ENCODE measurements at regions not wholly inside any gene's neighbourhood (a gene's known extent, or its start where the extent isn't known, plus 50 kb on each side); places are given as distances from the start of the nearest gene placed in this dataset.
"Not testable (repeated sequence)": the region's sequence is repeated elsewhere in the genome, so short reads cannot be mapped to it uniquely, and the experiment has no call there.

DNA sequence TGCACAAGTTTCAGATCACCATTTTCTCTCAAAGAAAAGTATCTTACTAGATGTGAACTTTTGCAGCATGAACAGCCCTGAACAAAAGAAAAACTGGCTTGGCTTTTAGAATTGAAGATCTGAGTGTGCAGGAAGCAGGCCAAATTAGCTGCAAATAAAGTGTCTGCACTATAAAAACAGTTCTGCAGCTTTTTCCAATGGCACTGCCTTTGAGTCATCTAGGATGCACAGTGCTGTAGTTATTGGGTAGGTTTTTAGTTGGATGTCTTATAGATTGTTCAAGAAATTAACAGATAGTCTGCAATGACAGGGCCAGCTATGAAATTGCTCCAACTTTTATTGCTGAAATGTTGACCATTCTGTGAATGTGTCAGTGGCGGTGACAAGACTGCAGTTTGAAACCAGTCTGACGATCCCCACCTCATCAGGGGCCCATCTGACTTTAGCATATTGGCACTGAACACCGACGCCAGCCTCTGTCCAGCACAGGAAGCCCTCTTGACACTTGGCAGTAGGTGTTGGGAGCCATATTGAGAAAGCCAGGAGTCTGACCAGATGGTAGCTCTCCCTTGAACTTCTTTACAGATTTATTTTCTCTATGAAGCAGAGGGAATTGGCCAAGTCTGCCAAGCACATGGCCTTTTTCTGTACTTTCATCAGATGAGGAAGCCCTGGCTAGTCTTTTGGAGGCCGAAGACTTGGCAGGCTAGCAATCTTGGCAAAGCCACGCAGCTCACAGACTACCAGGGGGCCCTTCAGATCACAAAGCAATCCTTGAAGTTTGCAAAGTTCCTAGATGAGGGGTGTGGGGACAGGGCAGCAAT, 490.6 kb downstream of the NEBL start:
- no peak for DNase-seq (ENCODE audit: low spot score)

DNA sequence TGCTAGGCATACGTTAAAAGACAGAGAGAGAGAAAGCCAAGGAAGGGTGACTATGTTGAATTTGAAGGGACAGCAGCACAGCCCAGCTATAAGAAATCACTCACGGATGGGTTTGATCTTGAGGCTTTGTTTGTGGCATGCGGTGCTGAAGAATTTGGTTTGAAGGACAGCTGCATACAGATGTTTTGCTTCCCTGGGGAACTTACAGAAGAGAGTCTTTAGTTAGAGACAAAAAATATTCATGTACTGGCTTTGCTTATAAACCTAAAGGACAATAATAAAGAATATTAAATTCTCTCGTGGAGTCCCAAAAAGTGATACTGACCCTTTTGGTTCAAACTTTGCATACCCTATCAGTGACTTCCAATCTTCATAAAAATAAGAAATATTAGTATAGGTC, 491.4 kb downstream of the NEBL start:
- DNase-seq (ENCODE audit: low spot score) = no peak

DNA sequence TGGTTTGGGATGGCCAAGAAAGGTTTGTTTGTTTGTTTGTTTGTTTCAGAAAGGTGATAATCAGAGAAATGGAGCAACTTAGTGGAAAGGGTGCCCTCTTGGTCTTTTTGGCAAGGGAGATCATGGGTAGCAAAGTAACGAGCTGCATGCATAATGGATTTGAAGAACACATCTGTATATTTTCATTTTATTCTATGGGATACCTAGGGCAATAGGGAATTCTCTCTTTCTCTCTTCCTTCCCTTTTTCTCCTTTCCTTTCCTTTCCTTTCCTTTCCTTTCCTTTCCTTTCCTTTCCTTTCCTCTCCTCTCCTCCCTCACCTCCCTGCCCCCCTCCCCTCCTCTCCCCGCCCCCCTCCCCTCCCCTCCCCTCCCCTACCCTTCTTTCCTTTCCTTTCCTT, 492.1 kb downstream of the NEBL start:
- no peak for DNase-seq (ENCODE audit: low spot score)

DNA sequence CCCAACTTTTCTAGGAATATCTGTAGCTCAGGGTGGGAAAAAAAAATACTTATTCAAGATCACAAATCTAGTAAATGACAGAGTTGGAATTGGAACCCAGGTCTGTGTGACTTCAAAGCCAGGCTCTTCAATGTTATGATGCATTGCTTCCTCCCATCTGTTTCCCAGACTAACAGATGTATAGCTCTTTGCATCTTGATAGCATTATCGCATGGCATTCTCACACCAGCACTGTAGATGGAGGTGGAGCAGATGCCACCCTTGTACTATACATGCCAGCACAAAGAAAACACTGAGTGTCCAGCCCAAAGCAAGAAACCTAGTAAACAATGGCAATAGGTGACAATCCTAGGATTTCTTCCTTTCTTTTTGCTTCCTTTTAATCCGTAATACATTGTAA, 497.3 kb downstream of the NEBL start:
- no peak for DNase-seq (ENCODE audit: low spot score)

DNA sequence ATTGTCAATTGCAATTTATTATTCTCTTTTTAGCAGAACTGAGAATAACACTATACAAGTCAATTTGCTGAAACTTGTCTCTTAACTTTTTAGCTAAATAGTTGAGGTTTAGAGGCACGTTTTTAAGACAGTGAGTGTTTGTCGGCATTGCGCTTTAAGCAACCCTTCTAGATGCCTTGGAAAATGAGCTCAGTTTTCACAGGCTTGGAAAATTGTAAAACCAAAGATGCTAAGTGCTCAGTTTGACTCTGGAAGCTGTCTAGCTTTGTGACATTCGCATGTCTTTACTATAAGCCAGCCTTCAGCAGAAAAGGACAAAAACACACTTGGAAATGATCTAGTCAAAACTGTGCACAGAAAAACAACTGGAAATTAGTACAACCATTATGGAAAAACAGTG, 500.4 kb downstream of the NEBL start:
- DNase-seq (ENCODE audit: low spot score) = no peak

DNA sequence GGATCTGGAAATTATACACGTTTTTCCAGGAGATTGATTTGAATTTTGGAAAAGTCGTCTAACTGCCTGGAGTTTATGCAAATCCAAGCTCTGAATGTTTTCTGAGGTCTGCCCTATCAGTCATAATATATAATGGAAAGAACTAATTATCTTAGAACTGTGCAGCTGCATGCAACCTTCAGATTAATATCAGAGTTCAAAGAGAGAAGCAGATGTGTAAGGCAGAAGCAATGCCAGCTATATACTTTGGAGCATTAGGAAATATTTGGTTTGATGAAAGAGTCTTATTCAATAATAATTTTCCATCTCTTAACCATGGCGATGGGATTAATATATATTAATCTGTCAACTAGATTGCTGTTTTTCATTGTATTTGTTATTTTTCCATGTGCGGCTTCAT, 500.9 kb downstream of the NEBL start:
- no peak for DNase-seq (ENCODE audit: low spot score)

DNA sequence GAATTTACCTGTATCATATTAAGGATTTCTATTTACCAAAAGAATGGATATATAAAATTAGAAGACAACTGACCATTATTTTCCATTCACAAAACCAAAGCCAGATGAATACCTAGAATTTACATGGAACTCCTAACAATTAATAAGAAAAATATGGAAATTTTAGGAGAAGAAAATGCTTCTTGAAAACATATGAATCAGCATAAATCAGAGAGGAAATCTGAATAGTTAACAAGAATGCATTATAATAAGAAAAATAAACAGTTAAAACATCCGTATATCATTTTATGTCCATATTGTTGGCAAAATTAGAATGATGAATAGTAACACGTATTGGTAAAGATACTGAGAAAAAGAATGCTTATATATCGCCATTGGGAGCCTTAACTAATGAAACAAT, 505.5 kb downstream of the NEBL start:
- no peak for DNase-seq (ENCODE audit: low spot score)

DNA sequence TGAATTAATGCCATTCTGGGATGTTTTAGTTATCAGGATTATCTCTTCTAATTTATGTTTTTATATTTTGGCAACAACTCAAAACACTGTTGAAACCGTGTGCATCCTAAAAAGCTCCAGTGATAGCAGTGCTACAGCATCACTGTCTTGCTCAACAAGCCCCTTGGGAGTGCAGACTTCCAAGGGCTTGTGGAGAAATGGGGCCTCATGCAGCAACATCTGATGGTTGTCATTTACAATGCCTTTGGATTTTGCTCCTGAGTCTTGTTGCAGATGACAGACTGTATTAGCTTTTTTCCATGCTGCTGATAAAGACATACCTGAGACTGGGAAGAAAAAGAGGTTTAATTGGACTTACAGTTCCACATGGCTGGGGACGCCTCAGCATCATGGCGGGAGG, 515.4 kb downstream of the NEBL start:
- DNase-seq (ENCODE audit: low spot score) = no peak

DNA sequence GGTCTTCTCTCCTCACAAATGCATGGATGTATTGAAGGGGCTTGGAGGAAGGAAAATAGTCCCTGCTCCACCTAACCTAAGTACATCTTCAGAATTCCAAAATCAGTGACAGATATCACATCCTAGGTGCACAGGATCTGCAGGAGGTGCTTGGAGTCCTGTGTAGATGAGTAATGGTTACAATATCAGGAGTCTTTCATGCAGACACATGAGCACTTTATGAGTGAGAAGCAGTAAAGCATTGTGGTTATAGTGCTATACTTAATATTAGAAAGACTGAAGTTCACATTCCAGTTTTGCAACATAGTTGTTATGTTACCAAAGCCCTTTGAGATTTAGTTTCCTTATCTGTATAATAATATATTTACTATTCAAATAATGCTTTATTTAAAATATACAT, 516.7 kb downstream of the NEBL start:
- DNase-seq (ENCODE audit: low spot score) = no peak

DNA sequence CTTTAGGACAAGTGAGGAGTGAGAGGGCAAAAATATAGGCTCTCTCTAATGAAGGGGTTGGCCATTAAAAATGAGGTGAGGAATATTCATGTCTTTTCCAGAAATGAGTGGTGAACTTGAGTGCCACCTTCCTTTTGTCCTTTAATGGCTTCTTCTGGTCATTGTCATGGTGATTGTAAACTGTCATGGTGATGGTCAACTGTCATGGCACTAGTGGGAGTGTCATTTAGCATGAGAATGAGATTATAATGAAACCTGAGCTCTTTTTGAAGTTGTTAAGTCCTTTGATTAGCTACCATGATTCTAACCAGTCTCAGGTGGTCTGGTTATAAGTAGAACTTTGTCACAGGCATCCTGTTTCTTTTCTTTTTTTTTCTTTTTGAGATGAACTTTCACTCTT, 524.4 kb downstream of the NEBL start:
- DNase-seq (ENCODE audit: low spot score) = no peak

DNA sequence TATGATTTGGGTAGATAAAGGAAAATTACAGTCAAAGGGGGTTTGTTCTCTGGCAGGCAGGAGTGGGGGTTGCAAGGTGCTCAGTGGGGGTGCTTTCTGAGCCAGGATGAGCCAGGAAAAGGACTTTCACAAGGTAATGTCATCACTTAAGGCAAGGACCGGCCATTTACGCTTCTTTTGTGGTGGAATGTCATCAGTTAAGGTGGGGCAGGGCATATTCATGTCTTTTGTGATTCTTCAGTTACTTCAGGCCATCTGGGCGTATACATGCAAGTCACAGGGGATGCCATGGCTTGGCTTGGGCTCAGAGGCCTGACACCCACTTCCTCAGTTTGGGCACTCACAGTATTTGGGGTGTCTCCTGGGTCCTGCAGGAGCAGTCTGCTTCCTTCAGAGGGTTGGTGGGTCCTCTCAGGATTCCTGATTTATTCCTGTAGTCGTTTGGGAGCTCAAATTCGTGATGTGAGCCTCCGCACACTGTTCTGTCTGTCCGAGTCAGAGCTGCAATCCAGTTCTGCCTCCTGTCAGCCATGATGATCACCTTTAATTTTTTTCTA, 526.1 kb downstream of the NEBL start:
- DNase-seq (ENCODE audit: low spot score) = not testable (repeated sequence)

DNA sequence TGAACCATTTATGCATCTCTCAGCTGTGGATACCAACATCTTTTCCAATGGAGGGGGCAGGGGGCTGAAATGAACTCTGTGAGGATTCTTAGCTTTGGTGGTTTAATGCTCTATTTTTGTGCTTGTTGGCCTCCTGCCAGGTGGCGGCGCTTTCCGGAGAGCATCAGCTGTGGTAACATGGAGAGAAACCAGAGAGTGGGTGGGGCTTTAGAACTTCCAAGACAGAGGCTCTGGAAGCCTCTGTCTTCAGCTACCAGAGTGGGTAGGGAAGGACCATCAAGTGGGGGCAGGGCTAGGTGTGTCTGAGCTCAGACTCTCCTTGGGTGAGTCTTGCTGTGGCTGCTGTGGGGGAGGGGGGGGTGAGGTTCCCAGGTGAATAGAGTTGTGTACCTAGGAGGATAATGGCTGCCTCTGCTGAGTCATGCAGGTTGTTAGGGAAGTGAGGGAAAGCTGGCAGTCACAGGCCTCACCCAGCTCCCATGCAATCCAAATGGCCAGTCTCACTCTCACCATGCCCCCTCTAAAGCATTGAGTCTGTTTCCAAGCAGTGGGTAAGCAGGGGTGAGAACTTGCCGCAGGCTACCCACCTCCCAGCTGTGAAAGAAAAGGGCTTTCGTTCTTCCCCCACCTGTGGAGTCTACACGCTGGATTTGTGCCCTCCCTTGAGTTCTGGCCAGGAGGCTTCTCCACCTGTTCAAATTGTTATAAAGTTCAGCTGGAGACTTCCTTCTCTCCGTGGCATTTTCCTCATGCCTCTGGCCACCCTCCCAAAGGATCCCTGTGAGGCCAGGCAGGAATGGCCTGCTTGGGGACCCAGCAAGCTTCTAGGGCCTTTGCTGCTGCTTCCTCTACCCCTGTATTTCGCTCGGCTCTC, 527.0 kb downstream of the NEBL start:
- DNase-seq (ENCODE audit: low spot score) = no peak

DNA sequence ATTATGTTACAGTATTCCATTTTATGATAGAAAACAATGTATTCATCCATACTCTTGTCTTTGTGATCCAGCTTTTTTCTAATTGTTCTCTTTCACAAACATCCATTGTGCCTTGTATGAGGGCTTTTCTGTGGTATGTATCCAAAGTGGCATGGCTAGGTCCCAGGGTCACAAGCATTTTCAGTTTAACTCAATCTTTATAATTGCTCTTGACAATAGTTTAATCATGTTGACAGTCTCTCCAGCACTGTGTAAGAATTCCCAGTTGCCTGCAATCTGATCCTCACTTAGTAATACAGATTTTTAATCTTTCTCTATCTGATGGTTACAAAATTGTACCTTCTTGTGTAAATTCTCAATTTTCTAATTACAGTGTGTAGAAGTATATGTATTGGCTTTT, 533.4 kb downstream of the NEBL start:
- no peak for DNase-seq (ENCODE audit: low spot score)

DNA sequence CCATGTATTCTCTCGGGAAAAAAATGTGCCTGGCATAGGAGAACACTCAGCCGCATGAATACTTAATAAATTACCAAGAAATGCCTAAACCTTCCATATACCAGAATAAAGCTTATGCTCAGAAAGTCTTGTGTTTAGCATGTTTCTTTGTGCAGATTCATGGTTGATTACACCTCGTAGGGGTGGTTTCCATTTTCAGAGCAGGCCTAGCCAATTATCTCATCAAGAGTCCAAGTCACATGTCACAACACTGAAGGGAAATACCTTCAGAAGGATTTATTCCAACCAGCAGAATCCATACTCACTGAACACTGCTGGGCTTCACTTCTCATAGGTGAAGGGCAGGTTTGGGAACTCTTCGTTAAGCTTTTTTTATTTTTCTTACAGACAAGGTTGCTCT, 539.7 kb downstream of the PLXDC2 start:
- DNase-seq (ENCODE audit: low spot score) = no peak

DNA sequence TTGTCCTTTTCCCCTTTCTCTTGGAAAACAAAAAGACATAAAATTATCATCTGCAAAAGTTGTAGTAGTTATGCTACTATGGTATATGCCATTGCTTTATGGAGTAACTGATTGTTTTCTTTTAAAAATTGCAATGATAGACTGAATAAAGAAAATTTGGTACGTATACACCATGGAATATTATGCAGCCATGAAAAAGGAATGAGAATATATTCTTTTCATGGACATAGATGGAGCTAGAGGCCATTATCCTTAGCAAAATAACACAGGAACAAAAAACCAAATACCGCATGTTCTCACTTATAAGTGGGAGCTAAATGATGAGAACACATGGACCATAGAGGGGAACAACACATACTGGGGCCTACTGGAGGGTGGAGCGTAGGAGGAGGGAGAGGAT, 538.8 kb downstream of the PLXDC2 start:
- DNase-seq (ENCODE audit: low spot score) = no peak

DNA sequence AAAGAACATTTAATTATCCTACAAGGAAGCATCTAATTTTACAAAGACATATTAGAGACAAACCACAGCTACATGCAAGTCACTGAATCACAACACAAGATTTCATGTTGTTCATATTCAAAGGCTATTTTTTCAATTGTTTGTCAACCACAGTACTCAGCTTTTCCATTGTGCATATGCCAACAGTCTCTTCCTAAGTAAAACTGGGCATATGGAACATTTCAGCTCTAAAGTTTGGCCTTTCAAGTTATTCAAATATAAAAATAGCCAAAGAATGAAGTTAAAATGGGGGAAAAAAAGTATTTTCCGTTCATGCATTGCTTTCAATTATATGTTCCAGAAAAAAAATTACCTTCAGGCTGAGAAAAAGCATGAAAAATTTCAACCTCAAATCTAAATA, 537.9 kb downstream of the PLXDC2 start:
- DNase-seq (ENCODE audit: low spot score) = no peak

DNA sequence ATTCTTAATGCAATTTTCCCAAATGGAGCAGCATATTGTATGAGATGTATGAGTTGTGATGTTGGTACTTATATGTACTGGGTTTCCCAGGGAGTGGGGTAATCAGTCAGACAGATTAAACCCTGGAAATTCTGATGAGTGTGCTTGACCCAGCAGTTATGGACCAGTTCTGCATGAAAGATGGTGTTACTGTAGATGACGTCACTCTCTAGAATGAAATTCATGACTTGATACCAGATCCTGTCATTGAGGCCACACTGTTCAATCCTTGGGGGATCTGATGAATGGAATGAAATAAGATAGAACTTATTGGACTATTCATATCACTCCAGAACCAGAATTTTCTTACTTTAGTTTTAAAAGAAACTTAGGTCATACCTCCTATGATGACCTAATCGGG, 534.3 kb downstream of the PLXDC2 start:
- no peak for DNase-seq (ENCODE audit: low spot score)

DNA sequence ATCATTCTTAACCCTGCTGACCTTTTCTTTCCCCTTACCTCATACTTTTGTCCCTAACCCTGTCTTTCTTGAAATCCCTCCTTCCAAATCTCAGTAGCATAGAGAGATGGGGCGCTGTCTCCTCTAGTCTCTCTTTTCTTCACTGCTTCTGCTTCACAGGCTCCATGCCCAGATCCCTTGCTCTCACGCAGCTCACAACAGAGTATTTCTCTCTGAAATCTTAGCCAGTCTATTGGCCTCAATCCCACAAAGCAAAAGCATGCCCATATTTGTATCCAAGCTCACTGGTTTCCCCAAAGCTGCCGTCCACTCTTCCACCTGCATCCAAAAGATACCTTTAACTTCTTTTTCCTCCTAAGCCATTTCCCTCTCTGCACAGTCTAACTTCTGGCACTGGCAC, 526.8 kb downstream of the PLXDC2 start:
- no peak for DNase-seq (ENCODE audit: low spot score)

Measured in A172 (cell line).